GM21576 (cell line): ENCODE measurements at regions not wholly inside any gene's neighbourhood (a gene's known extent, or its start where the extent isn't known, plus 50 kb on each side); places are given as distances from the start of the nearest gene placed in this dataset.

ENCODE experiments used
- ATAC-seq: cut with Tn5 transposase; IDR thresholded peaks from one replicate; pipeline ENCODE4 v1.9.1; 2021; ENCODE audit warnings: mild to moderate bottlenecking, moderate library complexity; ENCODE audit not compliant: unreplicated experiment

- ATAC-seq = no peak
Measured at GRCh38 chr7:113486548-113486947, 368.2 kb upstream of the SMIM30 start.

GRCh38 chr7:113483657-113484056 lies 365.3 kb upstream of the SMIM30 start:
- ATAC-seq = no peak

- no peak for ATAC-seq
Measured at GRCh38 chr7:113480537-113480936, 362.2 kb upstream of the SMIM30 start.

- no peak for ATAC-seq
Measured at GRCh38 chr7:113464096-113464855, 345.9 kb upstream of the SMIM30 start.

- ATAC-seq = no peak
Measured at GRCh38 chr7:113460067-113460466, 341.7 kb upstream of the SMIM30 start.

GRCh38 chr7:113456533-113456932 lies 338.2 kb upstream of the SMIM30 start:
- ATAC-seq = no peak

GRCh38 chr7:113454597-113455169 lies 336.3 kb upstream of the SMIM30 start:
- ATAC-seq = no peak

- ATAC-seq = no peak
Measured at GRCh38 chr7:113452245-113452644, 333.9 kb upstream of the SMIM30 start.

GRCh38 chr7:113446791-113447190 lies 328.4 kb upstream of the SMIM30 start:
- ATAC-seq = no peak

GRCh38 chr7:113446391-113446790 lies 328.0 kb upstream of the SMIM30 start:
- no peak for ATAC-seq

GRCh38 chr7:113444261-113444660 lies 325.9 kb upstream of the SMIM30 start:
- no peak for ATAC-seq

- no peak for ATAC-seq
Measured at GRCh38 chr7:113440173-113440572, 321.8 kb upstream of the SMIM30 start.

GRCh38 chr7:113431406-113431805 lies 313.1 kb upstream of the SMIM30 start:
- no peak for ATAC-seq

GRCh38 chr7:113424185-113424817 lies 305.9 kb upstream of the SMIM30 start:
- ATAC-seq = no peak

- ATAC-seq = peak; percentile 100
Measured at GRCh38 chr7:113421696-113422330, 303.5 kb upstream of the SMIM30 start.

GRCh38 chr7:113414401-113415035 lies 296.2 kb upstream of the SMIM30 start:
- no peak for ATAC-seq

- no peak for ATAC-seq
Measured at GRCh38 chr7:113412410-113412809, 294.1 kb upstream of the SMIM30 start.

GRCh38 chr7:113410796-113411195 lies 292.4 kb upstream of the SMIM30 start:
- ATAC-seq = no peak

GRCh38 chr7:113408999-113409398 lies 290.6 kb upstream of the SMIM30 start:
- no peak for ATAC-seq

GRCh38 chr7:113405296-113406056 lies 287.1 kb upstream of the SMIM30 start:
- no peak for ATAC-seq

- no peak for ATAC-seq
Measured at GRCh38 chr7:113404245-113404644, 285.9 kb upstream of the SMIM30 start.
